Spleen (tissue), 7 donors: ENCODE measurements at regions not wholly inside any gene's neighbourhood (a gene's known extent, or its start where the extent isn't known, plus 50 kb on each side); places are given as distances from the start of the nearest gene placed in this dataset.

Experiments used
- POLR2A ChIP-seq, 3 donors: fragments of 450-650 bp; IDR thresholded peaks; one replicate each; pipeline ENCODE4 v1.5.1; 2017; ENCODE audit warnings: antibody characterized with exemption in 3 of 3, mild to moderate bottlenecking in 1 of 3
- POLR2AphosphoS5 ChIP-seq, 3 donors: sonication (generic); formaldehyde crosslinking; IDR thresholded peaks; one replicate each; pipeline ENCODE4 v1.5.1; 2017; ENCODE audit warnings: antibody characterized with exemption in 3 of 3
- TF ChIP-seq, protein P1 (sequence below), 11 experiments: fragments of 200-600 bp in 7 of 11; fragments of 450-650 bp in 4 of 11; sonication (generic) in 4 of 11; IDR thresholded peaks in 8 of 11; conservative IDR thresholded peaks in 3 of 11; 1 replicate in 7 of 11; 2 replicates in 4 of 11; pipeline versions ENCODE4 v1.4.0 to v1.8.0; 2016 to 2021; ENCODE audit warnings: antibody characterized with exemption in 11 of 11, inconsistent platforms in 4 of 11, mild to moderate bottlenecking in 1 of 11
- donor health status: DM: no; HTN: no; CAD: no; lungs with moderate emphysema.
- donor health status: DM: no; HTN: no; CAD: no.
- donor health status: DM: no; HTN: no; CAD: no.

- TF ChIP-seq, protein P1, sequence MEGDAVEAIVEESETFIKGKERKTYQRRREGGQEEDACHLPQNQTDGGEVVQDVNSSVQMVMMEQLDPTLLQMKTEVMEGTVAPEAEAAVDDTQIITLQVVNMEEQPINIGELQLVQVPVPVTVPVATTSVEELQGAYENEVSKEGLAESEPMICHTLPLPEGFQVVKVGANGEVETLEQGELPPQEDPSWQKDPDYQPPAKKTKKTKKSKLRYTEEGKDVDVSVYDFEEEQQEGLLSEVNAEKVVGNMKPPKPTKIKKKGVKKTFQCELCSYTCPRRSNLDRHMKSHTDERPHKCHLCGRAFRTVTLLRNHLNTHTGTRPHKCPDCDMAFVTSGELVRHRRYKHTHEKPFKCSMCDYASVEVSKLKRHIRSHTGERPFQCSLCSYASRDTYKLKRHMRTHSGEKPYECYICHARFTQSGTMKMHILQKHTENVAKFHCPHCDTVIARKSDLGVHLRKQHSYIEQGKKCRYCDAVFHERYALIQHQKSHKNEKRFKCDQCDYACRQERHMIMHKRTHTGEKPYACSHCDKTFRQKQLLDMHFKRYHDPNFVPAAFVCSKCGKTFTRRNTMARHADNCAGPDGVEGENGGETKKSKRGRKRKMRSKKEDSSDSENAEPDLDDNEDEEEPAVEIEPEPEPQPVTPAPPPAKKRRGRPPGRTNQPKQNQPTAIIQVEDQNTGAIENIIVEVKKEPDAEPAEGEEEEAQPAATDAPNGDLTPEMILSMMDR (IDR thresholded peaks at IDR 0.05 in 8 of 11, conservative IDR thresholded peaks at IDR 0.05 in 3 of 11), result no peak
- no peak for TF ChIP-seq POLR2A (IDR thresholded peaks at IDR 0.05)
- no peak for TF ChIP-seq POLR2AphosphoS5 (IDR thresholded peaks at IDR 0.05)
Observed at GRCh38 chr16:62583414-62583813, 547.2 kb upstream of the CDH8 start.
